Calu3 (cell line): ENCODE measurements at regions not wholly inside any gene's neighbourhood (a gene's known extent, or its start where the extent isn't known, plus 50 kb on each side); places are given as distances from the start of the nearest gene placed in this dataset.

ENCODE experiments used
- BruUV-seq: library from RNA; stranded (reverse); fragments of 400-500 nt; replicated peaks from 2 replicates; lab custom pipeline; 2021; lab: Mats Ljungman, UMichigan
- CTCF ChIA-PET: fragments of 300-600 bp; sonication (Branson Sonifier 250); formaldehyde crosslinking; loops from one replicate; lab custom pipeline; 2022; ENCODE audit warnings: antibody characterized with exemption; lab: Charles Lee
- DNase-seq: peaks from one replicate; pipeline ENCODE4 v3.0.0; 2022
- H3K27ac Mint-ChIP-seq: one replicate; pipeline ENCODE4 v1.8.0; 2022; ENCODE audit warnings: mixed read lengths; ENCODE audit not compliant: unreplicated experiment
- H3K27me3 Mint-ChIP-seq: one replicate; pipeline ENCODE4 v1.8.0; 2022; ENCODE audit warnings: mixed read lengths; ENCODE audit not compliant: unreplicated experiment
- H3K36me3 Mint-ChIP-seq: one replicate; pipeline ENCODE4 v1.8.0; 2022; ENCODE audit warnings: mild to moderate bottlenecking, moderate library complexity, mixed read lengths; ENCODE audit not compliant: insufficient read depth, unreplicated experiment
- H3K4me1 Mint-ChIP-seq: one replicate; pipeline ENCODE4 v1.8.0; 2022; ENCODE audit warnings: mild to moderate bottlenecking, low read depth, mixed read lengths; ENCODE audit not compliant: unreplicated experiment
- H3K4me3 Mint-ChIP-seq: one replicate; pipeline ENCODE4 v1.8.0; 2022; ENCODE audit warnings: mild to moderate bottlenecking, low read depth, moderate library complexity, mixed read lengths; ENCODE audit not compliant: unreplicated experiment
- H3K9me3 Mint-ChIP-seq: one replicate; pipeline ENCODE4 v1.8.0; 2022; ENCODE audit warnings: low read depth, mixed read lengths; ENCODE audit not compliant: unreplicated experiment
- CTCF ChIP-seq: fragments of 200-600 bp; IDR thresholded peaks from one replicate; pipeline ENCODE4 v1.8.0; 2022; ENCODE audit warnings: antibody characterized with exemption; ENCODE audit not compliant: unreplicated experiment
- intact Hi-C: fragments of 100-400 bp; cut with micrococcal nuclease; formaldehyde crosslinking; loops from one replicate; pipeline ENCODE4 v1.10.0; 2022; ENCODE audit not compliant: unreplicated experiment

- no peaks in the 10 kb centered on the region for H3K9me3 Mint-ChIP-seq
- intact Hi-C loops: loop anchor here (1.0 kb wide), 2 partner anchors 499 to 504 kb away; no protein-coding TSS in a partner anchor
- BruUV-seq: no TSS peak
- peaks cover under 1% of the 10 kb centered on the region for H3K4me1 Mint-ChIP-seq
- no peak overlapping the region for H3K27ac Mint-ChIP-seq
- no peak overlapping the region for H3K4me3 Mint-ChIP-seq
- TF ChIP-seq CTCF: peak; percentile 46
- no peaks in the 10 kb centered on the region for H3K36me3 Mint-ChIP-seq
- H3K27me3 Mint-ChIP-seq: no peaks in the 10 kb centered on the region
- peak; percentile 76 for DNase-seq
- CTCF ChIA-PET: interaction anchor here (1.0 to 1.7 kb wide), 5 partner anchors 103 to 509 kb away, joined by 3 to 30 read pairs (median 7); partner anchors contain the start of gene GADD45G
Observed at GRCh38 chr9:90102292-90102901, 497.6 kb downstream of the GADD45G start.

- Mint-ChIP-seq H3K27me3 (no peaks in the 10 kb centered on the region), H3K4me3 (no peak overlapping the region), H3K9me3 (no peaks in the 10 kb centered on the region), H3K4me1 (peaks cover 8% of the 10 kb centered on the region), H3K36me3 (no peaks in the 10 kb centered on the region), H3K27ac (no peak overlapping the region)
- CTCF ChIA-PET: interaction anchor here (0.6 kb wide), 1 partner anchor 1081 kb away, joined by 7 read pairs; no protein-coding TSS in a partner anchor
- no TSS peak for BruUV-seq
- DNase-seq: no peak
- intact Hi-C loops: no loop called here
- no peak for TF ChIP-seq CTCF
Observed at GRCh38 chr9:90103771-90104170, 499.0 kb downstream of the GADD45G start.

GRCh38 chr9:90105773-90106172 is 501.0 kb downstream of the GADD45G start:
- H3K4me3 Mint-ChIP-seq: no peak overlapping the region
- no peaks in the 10 kb centered on the region for H3K36me3 Mint-ChIP-seq
- no peak for DNase-seq
- BruUV-seq: no TSS peak
- peaks cover 8% of the 10 kb centered on the region for H3K4me1 Mint-ChIP-seq
- H3K27me3 Mint-ChIP-seq: no peaks in the 10 kb centered on the region
- TF ChIP-seq CTCF: no peak
- intact Hi-C loops: no loop called here
- no peak overlapping the region for H3K27ac Mint-ChIP-seq
- peaks cover 4% of the 10 kb centered on the region for H3K9me3 Mint-ChIP-seq
- CTCF ChIA-PET: interaction anchor here (2.9 kb wide), 1 partner anchor 502 kb away, joined by 15 read pairs; no protein-coding TSS in a partner anchor

GRCh38 chr9:90107040-90107725 is 502.4 kb downstream of the GADD45G start:
- intact Hi-C loops: no loop called here
- Mint-ChIP-seq H3K4me3 (no peak overlapping the region), H3K9me3 (peaks cover 4% of the 10 kb centered on the region), H3K4me1 (peaks cover 8% of the 10 kb centered on the region), H3K27ac (no peak overlapping the region), H3K27me3 (no peaks in the 10 kb centered on the region), H3K36me3 (no peaks in the 10 kb centered on the region)
- CTCF ChIA-PET: interaction anchor here (0.8 to 2.9 kb wide), 2 partner anchors 504 to 509 kb away, joined by 4 to 15 read pairs; no protein-coding TSS in a partner anchor
- DNase-seq: peak; percentile 38
- BruUV-seq: no TSS peak
- no peak for TF ChIP-seq CTCF
